ENCODE measurements at regions not wholly inside any gene's neighbourhood (a gene's known extent, or its start where the extent isn't known, plus 50 kb on each side); places are given as distances from the start of the nearest gene placed in this dataset.

DNA sequence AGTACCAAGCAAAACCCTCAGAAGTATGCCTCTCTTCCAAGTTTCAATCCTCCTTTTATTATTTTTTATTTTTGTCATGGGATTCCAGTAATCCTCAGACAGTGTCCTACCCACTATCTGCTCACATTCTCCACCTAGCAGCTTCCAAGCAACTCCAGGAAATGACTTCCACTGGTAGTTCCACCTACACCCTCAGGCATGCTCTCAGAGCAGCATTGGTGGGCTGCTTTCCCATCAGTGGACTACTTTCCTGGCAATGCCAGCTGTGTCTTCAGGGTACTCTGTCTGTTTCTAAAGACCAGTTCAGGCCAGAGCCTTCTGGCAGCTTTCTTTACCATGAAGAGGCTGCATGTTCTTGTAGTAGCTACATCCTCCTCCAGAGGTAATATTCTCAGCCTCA lies 244.0 kb downstream of the HGF start:
- Histone ChIP-seq H3K9me3 (no peaks in the 10 kb centered on the region), H3K27me3 (no peaks in the 10 kb centered on the region), H3K27ac (no peak overlapping the region), H3K36me3 (no peaks in the 10 kb centered on the region), H3K4me3 (no peak overlapping the region), H3K4me1 (no peaks in the 10 kb centered on the region)
- no peak for TF ChIP-seq POLR2A (IDR thresholded peaks at IDR 0.05)
- no peak for TF ChIP-seq POLR2AphosphoS5 (IDR thresholded peaks at IDR 0.05)
- no peak for TF ChIP-seq EP300 (IDR thresholded peaks at IDR 0.05)
- TF ChIP-seq, protein P1, sequence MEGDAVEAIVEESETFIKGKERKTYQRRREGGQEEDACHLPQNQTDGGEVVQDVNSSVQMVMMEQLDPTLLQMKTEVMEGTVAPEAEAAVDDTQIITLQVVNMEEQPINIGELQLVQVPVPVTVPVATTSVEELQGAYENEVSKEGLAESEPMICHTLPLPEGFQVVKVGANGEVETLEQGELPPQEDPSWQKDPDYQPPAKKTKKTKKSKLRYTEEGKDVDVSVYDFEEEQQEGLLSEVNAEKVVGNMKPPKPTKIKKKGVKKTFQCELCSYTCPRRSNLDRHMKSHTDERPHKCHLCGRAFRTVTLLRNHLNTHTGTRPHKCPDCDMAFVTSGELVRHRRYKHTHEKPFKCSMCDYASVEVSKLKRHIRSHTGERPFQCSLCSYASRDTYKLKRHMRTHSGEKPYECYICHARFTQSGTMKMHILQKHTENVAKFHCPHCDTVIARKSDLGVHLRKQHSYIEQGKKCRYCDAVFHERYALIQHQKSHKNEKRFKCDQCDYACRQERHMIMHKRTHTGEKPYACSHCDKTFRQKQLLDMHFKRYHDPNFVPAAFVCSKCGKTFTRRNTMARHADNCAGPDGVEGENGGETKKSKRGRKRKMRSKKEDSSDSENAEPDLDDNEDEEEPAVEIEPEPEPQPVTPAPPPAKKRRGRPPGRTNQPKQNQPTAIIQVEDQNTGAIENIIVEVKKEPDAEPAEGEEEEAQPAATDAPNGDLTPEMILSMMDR (IDR thresholded peaks at IDR 0.05), result no peak
- DNase-seq, result no peak
- intact Hi-C loops (cut with DNase I), result no loop called here

DNA sequence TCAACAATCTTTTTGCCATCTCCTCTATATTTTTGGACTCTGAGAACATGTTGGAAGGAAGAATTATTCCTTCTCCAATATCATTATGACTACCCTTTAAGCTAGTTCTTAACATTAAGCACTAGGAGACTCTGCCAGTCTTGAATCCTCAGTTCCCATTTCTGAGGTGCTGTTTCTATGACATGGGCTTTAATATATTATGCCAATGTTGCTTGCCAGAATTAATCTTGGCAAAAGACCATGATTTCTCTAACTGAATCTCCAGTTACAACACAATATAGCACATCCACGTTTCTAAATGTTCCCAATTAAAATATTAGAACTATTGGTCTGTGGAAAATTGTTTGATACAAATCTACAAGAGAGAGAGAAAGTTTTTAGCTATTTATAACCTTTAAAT lies 250.0 kb downstream of the HGF start:
- no peak overlapping the region for H3K27ac ChIP-seq
- WGBS, 2 donors, result 10 to 47% methylated on average over 1 of the region's 1 CpG
- no peak for TF ChIP-seq POLR2A (IDR thresholded peaks at IDR 0.05)
- TF ChIP-seq EP300 (IDR thresholded peaks at IDR 0.05), result no peak
- TF ChIP-seq, protein P1 (IDR thresholded peaks at IDR 0.05), result no peak
- TF ChIP-seq POLR2AphosphoS5 (IDR thresholded peaks at IDR 0.05), result no peak
- no peaks in the 10 kb centered on the region for H3K27me3 ChIP-seq
- H3K4me3 ChIP-seq, result no peak overlapping the region
- H3K4me1 ChIP-seq, result peaks cover 0 to 14% (median 5%) of the 10 kb centered on the region in 4 donors
- intact Hi-C loops (cut with DNase I), result no loop called here
- DNase-seq, result no peak
- H3K36me3 ChIP-seq, result no peaks in the 10 kb centered on the region
- no peaks in the 10 kb centered on the region for H3K9me3 ChIP-seq

DNA sequence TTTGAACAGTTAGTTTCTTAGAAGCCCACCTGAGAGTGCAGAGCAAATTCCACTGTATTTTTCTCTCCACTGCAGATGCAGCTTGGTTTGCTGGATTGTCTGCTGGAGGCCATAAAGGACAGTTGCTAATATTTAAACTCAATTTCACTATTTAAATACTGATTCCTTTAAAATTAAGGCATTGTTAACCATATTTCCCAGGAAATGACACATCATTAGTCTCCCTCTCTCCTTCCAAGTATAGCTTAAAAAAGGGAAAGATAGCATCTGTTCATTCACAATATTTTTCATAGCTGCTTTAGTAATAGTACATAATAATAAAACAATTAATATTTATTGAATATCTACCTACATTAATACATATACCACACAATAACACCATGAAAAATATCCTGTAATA lies 252.9 kb downstream of the HGF start:
- H3K4me1 ChIP-seq, result peaks cover 0 to 25% (median 15%) of the 10 kb centered on the region in 4 donors
- no peaks in the 10 kb centered on the region for H3K27me3 ChIP-seq
- no peak overlapping the region for H3K27ac ChIP-seq
- H3K9me3 ChIP-seq, result no peaks in the 10 kb centered on the region
- no peak for TF ChIP-seq POLR2A (IDR thresholded peaks at IDR 0.05)
- no peak for TF ChIP-seq POLR2AphosphoS5 (IDR thresholded peaks at IDR 0.05)
- intact Hi-C loops (cut with DNase I), result no loop called here
- no peak for DNase-seq
- no peak overlapping the region for H3K4me3 ChIP-seq
- no peaks in the 10 kb centered on the region for H3K36me3 ChIP-seq

DNA sequence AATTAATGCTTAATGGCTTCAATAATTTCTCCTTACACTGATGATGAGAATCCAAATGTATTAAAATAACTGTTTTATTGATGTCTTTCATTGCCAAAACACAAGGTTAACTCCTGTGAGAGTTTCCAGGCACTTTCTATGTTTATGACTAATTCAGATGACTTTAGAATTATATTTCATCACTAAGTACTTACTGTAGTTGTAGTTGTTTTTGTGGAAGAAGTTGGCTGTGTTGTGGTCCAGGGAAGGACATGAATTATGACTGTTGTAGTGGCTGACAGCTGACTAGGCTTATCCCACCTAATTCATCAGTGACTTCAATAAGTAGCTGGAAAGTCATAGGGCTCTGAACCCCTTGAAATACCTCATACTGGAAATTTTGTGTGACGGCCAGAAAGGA lies 254.8 kb downstream of the HGF start:
- no peaks in the 10 kb centered on the region for H3K27me3 ChIP-seq
- WGBS, 2 donors, result 60 to 75% methylated on average over 1 of the region's 1 CpG
- intact Hi-C loops (cut with DNase I), result no loop called here
- no peak for TF ChIP-seq EP300 (IDR thresholded peaks at IDR 0.05)
- no peak for TF ChIP-seq POLR2A (IDR thresholded peaks at IDR 0.05)
- TF ChIP-seq POLR2AphosphoS5 (IDR thresholded peaks at IDR 0.05), result peak in 2 of 4 donors; percentile 38 to 41
- TF ChIP-seq, protein P1 (IDR thresholded peaks at IDR 0.05), result no peak
- H3K36me3 ChIP-seq, result no peaks in the 10 kb centered on the region
- no peaks in the 10 kb centered on the region for H3K9me3 ChIP-seq
- DNase-seq, result no peak
- no peak overlapping the region for H3K4me3 ChIP-seq
- H3K27ac ChIP-seq, result peak overlapping the region in 2 of 4 donors; percentile 15 to 50
- peaks cover 0 to 23% (median 14%) of the 10 kb centered on the region in 4 donors for H3K4me1 ChIP-seq

DNA sequence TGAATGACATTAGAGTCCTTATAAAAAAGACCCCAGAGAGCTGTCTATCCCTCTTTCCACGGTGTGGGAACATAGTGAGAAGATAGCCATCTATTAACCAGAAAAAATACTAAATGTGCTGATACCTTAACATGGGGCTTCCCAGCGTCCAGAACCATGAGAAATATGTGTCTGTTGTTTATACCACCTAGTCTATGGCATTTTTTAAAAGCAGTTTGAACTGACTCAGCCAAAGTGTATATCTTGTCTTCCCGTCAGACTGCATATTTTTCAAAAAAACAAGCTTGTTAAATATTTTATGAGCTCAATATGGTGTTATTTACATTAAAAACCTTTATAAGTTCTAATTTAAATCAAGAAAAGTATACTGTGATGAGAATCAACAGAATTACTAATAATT lies 255.3 kb downstream of the HGF start:
- TF ChIP-seq EP300 (IDR thresholded peaks at IDR 0.05), result no peak
- no peak for TF ChIP-seq POLR2A (IDR thresholded peaks at IDR 0.05)
- TF ChIP-seq, protein P1 (IDR thresholded peaks at IDR 0.05), result no peak
- no peak for TF ChIP-seq POLR2AphosphoS5 (IDR thresholded peaks at IDR 0.05)
- Histone ChIP-seq H3K4me3 (no peak overlapping the region), H3K4me1 (peaks cover 0 to 20% (median 12%) of the 10 kb centered on the region in 4 donors), H3K36me3 (no peaks in the 10 kb centered on the region), H3K27ac (peak overlapping the region in 2 of 4 donors; percentile 15 to 50), H3K9me3 (no peaks in the 10 kb centered on the region), H3K27me3 (no peaks in the 10 kb centered on the region)
- intact Hi-C loops (cut with DNase I), result no loop called here
- 36 to 62% methylated on average over 3 of the region's 3 CpGs for WGBS, 2 donors
- DNase-seq, result no peak

All from sigmoid colon (tissue), 6 donors.